Left colon (tissue), 2 donors: ENCODE measurements at regions not wholly inside any gene's neighbourhood (a gene's known extent, or its start where the extent isn't known, plus 50 kb on each side); places are given as distances from the start of the nearest gene placed in this dataset.

Source experiments
- ATAC-seq: fragments of 200-7000 bp; cut with Tn5 transposase; one replicate; pipeline ENCODE4 v1.9.1; 2020; ENCODE audit warnings: mild to moderate bottlenecking, moderate library complexity
- DNase-seq, 2 donors: peaks; one replicate each; pipeline ENCODE4 v3.0.0-alpha.2; 2020
- intact Hi-C, 2 donors: fragments of 100-400 bp; cut with DNase I in 1 of 2; cut with micrococcal nuclease in 1 of 2; formaldehyde crosslinking; loops; one replicate each; pipeline versions ENCODE4 v1.11.2 to v1.14.0; 2022; cut with DNase I, micrococcal nuclease
- donor health status: DM: no; HTN: no; CAD: no.
- donor health status: DM: yes; HTN: yes; CAD: no.

- ATAC-seq: no peak
- no peak for DNase-seq
- intact Hi-C loops: no loop called here
These were observed 1120.0 kb downstream of the IGSF11 start for GRCh38 chr3:117914540-117915100.

- no peak for ATAC-seq
- intact Hi-C loops: no loop called here
These were observed 1117.8 kb downstream of the IGSF11 start for GRCh38 chr3:117916839-117917238.

DNA sequence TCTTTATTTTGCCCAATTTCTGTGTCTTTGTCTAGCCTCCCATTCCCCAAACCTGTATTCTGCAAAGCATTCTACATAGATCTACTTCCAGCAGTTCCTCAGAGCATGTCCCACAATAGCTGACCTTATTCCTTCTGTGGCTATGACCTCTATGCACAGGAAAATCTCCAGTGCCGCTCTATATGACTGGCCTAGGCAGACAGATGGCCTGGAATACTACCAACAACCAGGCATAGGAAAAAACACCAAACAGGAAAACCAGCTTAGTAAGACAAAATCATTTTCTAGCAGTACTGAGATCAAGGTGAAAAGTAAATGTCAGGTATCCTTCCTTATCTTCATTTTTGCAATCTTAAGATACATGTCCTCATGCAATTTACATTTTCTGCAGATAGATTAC is 1115.0 kb downstream of the IGSF11 start:
- ATAC-seq (no peak), DNase-seq (no peak)
- intact Hi-C loops: no loop called here

More at GRCh38 chr3:117916839-117917238, 1117.8 kb downstream of the IGSF11 start:
- no peak for DNase-seq

GRCh38 chr3:117920253-117920898 is 1114.3 kb downstream of the IGSF11 start:
- intact Hi-C loops: no loop called here
- DNase-seq (peak in 1 of 2 donors; percentile 34), ATAC-seq (no peak)

GRCh38 chr3:117921411-117921810 is 1113.2 kb downstream of the IGSF11 start:
- no peak for DNase-seq
- no peak for ATAC-seq
- intact Hi-C loops: no loop called here

- no peak for ATAC-seq
- no peak for DNase-seq
- intact Hi-C loops: no loop called here
These were observed 1112.6 kb downstream of the IGSF11 start for GRCh38 chr3:117922039-117922438.

GRCh38 chr3:117926819-117927218 is 1107.8 kb downstream of the IGSF11 start:
- DNase-seq (no peak), ATAC-seq (no peak)

DNA sequence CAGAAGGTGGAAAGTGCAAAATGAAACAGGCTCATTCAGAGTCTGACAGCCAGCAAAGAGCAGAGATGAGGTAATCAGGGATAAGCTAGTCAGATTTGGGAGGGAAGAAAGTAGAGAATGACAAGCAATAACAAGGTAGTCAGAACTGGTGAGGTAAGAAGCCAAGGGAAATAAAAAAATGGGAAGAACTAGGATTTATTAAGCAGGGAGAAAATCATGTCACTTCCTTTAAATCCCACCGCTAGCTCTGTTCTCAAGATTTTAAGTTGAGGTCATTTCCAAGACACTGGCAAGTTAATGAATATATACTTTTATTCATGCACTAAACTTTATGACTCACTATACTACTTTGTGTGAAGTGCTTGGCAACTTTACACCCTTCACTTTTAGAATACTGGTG is 1106.8 kb downstream of the IGSF11 start:
- no peak for DNase-seq
- intact Hi-C loops: no loop called here

More at GRCh38 chr3:117926819-117927218, 1107.8 kb downstream of the IGSF11 start:
- intact Hi-C loops: no loop called here

DNA sequence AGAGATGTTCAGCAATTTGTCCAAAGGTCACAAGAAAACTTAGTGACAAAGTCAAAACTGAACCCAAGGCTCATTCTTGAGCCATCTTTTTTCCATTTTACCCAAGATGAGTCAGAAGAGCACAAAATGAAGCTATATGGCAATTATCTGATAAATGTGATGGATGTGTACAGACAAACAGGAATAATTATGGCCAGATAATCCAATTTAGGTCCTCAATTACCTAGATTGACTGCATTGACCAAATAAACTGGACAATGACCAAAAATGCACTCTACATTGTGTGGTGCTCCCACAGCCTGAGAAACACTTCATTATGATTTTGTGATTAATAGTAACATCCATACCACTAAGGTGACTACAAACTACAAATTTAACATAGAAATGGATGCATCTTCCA is 1105.8 kb downstream of the IGSF11 start:
- DNase-seq (no peak), ATAC-seq (no peak)
- intact Hi-C loops: no loop called here

More for the DNA sequence above, 1106.8 kb downstream of the IGSF11 start:
- peak; percentile 98 for ATAC-seq

DNA sequence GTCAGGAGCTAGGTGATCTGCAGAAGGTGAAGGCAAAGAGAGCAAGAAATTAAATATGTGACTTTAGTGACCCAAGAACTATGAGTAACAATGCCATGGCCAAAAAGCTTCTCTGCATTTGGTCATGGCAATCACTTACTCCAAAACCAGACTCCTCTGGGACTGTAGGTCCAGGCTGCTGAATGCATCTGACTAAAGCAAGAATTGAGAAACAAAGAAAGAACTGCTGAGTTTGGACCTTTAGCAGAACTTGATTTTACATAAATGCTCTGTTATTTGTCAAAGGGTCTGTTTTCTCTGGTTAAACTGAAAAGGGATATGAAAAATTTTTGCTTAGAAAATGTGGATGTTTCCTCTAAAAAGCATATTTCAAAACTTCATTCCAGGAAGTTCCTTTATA is 1102.2 kb downstream of the IGSF11 start:
- DNase-seq: no peak
- ATAC-seq: no peak
- intact Hi-C loops: no loop called here

GRCh38 chr3:117936159-117936558 is 1098.5 kb downstream of the IGSF11 start:
- intact Hi-C loops: no loop called here
- DNase-seq (no peak), ATAC-seq (no peak)

- intact Hi-C loops: no loop called here
- DNase-seq (no peak), ATAC-seq (no peak)
These were observed 1095.7 kb downstream of the IGSF11 start for GRCh38 chr3:117938974-117939373.

GRCh38 chr3:117939425-117940027 is 1095.1 kb downstream of the IGSF11 start:
- intact Hi-C loops: no loop called here
- ATAC-seq: peak; percentile 34
- DNase-seq: no peak

DNA sequence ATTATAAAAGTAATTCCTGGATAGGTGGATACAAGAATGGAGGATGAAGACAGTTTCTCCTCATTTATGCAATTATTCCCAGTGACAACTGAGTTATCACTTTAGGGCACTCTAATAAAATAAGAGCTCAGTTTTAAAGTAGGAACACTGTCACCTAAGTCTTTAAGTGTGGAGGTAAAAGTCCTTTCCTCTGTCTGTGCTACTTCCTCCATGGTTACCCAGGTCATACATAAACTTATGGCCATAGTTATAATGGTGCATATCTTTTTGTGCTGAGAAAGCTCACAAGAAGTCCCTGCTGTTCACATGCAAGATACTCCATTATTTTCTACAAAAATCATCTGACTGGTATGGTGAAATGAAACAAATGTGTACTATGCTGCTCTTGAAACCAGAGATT is 1093.6 kb downstream of the IGSF11 start:
- ATAC-seq (peak; percentile 79), DNase-seq (no peak)
- intact Hi-C loops: no loop called here

GRCh38 chr3:117941756-117942155 is 1092.9 kb downstream of the IGSF11 start:
- ATAC-seq: peak; percentile 94
- intact Hi-C loops: no loop called here

GRCh38 chr3:117954131-117954530 is 1080.5 kb downstream of the IGSF11 start:
- ATAC-seq (no peak), DNase-seq (no peak)
- intact Hi-C loops: no loop called here

More at GRCh38 chr3:117941756-117942155, 1092.9 kb downstream of the IGSF11 start:
- no peak for DNase-seq

DNA sequence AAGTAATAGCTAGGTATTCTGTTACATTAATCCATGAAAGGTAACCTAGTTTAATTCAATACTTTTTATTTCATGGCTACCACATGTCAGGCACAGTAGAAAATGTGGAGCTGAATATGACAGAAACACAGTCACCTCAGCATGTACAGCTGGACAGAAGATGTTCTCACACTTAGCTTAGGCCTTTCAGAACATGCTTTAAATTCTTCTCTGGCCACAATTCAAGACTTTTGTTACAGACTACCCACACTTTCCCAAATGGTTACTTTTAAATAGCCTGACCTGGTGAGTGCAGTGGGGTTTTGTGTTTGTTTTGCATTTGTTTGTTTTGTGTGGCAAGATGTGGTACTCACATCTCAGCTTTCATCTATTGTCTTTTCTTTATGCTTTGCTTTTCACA is 1079.5 kb downstream of the IGSF11 start:
- ATAC-seq: no peak
- intact Hi-C loops: no loop called here
- DNase-seq: no peak

DNA sequence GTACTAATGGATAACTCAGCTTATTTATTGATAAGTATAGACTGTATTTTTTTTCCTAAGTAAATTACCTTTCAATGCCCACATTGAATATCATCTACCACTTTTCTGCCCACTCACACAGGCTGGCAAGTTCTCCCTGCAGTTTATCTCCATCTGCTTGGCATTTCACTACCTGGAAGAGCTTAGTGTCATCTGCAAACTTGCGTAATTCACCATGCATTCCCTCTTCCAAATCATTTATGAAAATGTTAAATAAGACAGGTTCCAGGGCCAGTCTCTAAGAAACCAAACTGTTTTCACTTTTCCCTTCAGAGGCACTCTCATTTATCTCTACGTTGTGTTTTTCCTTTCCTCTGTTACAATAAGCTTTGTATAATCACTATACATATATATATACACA is 1076.6 kb downstream of the IGSF11 start:
- intact Hi-C loops: no loop called here
- ATAC-seq (no peak), DNase-seq (no peak)

DNA sequence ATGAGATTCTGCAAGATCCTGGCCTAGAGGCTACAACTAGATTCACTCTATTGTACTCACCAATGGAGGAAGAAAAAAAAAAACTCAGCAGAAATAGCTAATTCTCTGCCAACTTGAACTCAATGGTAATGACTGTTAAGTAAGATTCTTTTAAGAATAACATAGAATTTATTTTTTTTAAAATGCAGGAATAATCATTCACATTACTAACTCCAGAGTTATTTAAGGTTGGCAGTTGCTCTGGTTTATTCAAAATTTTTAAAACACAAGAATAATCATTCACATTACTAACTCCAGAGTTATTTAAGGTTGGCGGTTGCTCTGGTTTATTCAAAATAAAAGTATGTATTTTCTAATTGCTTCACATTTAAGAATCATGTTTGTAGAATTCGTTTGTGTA is 1071.9 kb downstream of the IGSF11 start:
- DNase-seq (no peak), ATAC-seq (no peak)
- intact Hi-C loops: no loop called here

- ATAC-seq (no peak), DNase-seq (no peak)
- intact Hi-C loops: no loop called here
These were observed 1070.8 kb downstream of the IGSF11 start for GRCh38 chr3:117963858-117964257.

- ATAC-seq (no peak), DNase-seq (no peak)
- intact Hi-C loops: no loop called here
These were observed 1069.8 kb downstream of the IGSF11 start for GRCh38 chr3:117964814-117965213.
